M059J (cell line): ENCODE measurements at regions not wholly inside any gene's neighbourhood (a gene's known extent, or its start where the extent isn't known, plus 50 kb on each side); places are given as distances from the start of the nearest gene placed in this dataset.

Experiments used
- DNase-seq: peaks from one replicate; pipeline ENCODE4 v3.0.0-alpha.2; 2012; ENCODE audit warnings: low read depth

DNA sequence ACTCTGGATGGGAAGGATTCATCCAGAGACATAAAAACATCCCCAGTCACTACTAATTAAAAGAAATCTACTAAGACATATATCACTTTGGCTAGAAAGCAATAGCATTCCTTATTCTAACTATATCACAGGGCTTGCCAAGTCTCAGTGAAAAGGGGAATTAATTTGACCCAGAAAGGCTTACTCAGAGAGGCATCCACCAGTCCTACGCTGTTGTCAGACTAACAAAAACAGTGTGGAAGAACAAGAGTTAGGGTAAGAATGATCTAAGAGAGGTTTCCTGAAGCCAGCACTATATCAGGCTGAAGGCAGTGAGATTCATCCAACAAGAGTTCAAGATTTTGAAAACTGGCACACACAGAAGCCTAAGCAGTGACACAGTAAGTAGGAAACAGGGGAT lies 126.1 kb downstream of the GDAP2 start:
- DNase-seq: no peak

DNA sequence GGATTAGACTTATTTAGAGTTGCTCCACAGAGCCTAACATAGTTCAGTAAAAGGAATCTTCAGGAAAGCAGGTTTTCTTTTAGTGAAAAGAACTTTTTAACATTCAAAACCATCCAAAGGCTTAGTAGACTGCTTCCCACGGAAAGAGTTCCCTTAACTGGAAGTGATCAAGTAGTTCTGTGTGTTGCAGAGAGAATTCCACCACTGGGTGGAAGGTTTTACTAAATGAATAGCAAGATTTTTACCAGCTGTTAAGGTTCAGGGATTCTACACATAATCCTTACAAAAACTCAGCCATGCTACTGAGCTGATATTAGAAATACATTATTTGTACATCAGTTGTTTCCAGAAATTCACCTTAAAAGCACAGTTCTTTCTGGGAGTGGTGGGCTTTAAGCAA lies 119.7 kb downstream of the GDAP2 start:
- DNase-seq: no peak

DNA sequence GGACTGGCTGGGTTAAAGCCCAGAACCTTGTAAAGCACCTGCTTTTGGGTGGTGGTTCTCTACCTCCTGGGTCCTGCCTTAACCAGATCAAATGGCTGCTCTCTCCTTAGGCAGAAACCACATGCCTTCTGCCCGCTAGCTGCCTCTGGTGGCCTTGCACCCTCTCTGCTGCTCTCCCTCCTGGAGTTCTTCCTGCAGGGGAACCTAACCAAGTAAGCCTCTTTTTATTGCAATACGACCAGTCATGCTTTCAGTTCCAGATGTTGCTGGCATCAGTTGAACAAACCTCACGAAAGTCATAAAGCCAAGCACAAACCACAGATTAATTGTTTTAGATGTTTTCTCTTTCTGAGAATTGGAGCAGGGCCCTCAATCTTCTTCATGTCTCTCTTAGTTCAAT lies 118.9 kb downstream of the GDAP2 start:
- DNase-seq: no peak

DNA sequence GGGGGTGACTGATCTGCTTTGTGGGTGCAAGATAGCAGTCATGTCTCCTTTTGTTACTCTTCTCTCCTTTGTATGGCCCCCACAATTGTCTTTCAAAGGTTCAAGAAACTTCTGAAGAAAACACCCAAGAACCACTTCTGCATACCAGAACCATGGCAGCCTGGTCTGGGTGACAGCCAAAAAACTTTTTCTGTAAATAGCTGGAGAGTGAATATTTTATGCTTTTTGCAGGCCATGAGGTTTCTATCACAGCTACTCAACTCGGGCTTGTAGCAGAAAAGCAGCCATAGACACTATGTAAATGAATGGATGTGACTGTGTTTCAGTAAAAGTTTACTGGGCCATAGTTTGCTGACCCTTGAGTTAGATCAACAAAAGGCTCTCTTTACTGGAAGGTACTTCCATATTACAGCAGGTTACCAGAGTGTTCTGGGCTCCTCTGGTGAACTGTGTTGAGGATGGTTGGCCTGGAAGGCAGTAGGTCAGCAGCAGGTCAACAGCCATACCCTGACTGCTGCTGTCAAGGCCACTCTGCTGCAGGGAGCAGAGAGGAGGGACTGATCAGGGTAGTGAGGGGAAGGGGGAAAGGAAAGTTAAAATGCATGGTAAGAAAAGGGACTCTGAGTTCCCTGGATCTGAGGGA lies 116.4 kb downstream of the GDAP2 start:
- peak; percentile 51 for DNase-seq
